Cardiac muscle cell (in vitro differentiated cells and primary cell): ENCODE measurements at regions not wholly inside any gene's neighbourhood (a gene's known extent, or its start where the extent isn't known, plus 50 kb on each side); places are given as distances from the start of the nearest gene placed in this dataset.

Experiments used
- DNase-seq, 2 donors: peaks; one replicate each; pipeline versions ENCODE4 v3.0.0 to v3.0.0-alpha.2; 2010 to 2017; ENCODE audit warnings: low read depth in 1 of 2, low spot score in 1 of 2
- H3K27ac ChIP-seq: fragments of 200-600 bp; sonication (generic); 2 replicates; pipeline ENCODE4 v1.5.1; 2016
- H3K27me3 ChIP-seq: fragments of 200-600 bp; sonication (generic); 2 replicates; pipeline ENCODE4 v1.6.0; 2016; ENCODE audit warnings: control low read depth
- H3K36me3 ChIP-seq: fragments of 200-600 bp; sonication (generic); 2 replicates; pipeline ENCODE4 v1.5.1; 2016; ENCODE audit warnings: control low read depth
- H3K4me1 ChIP-seq: fragments of 200-600 bp; sonication (generic); 2 replicates; pipeline ENCODE4 v1.8.1; 2017; ENCODE audit warnings: low read depth, mild to moderate bottlenecking, mixed run types
- H3K4me3 ChIP-seq: fragments of 200-600 bp; sonication (generic); 2 replicates; pipeline ENCODE4 v1.5.1; 2016; ENCODE audit warnings: mild to moderate bottlenecking
- H3K9me3 ChIP-seq: fragments of 200-600 bp; sonication (generic); 2 replicates; pipeline ENCODE4 v1.5.1; 2017; ENCODE audit warnings: low read depth, mild to moderate bottlenecking, control low read depth
- TF ChIP-seq, protein P1 (sequence below): IDR thresholded peaks from 2 replicates; pipeline ENCODE4 v1.5.1; 2012; ENCODE audit warnings: low read depth, mild to moderate bottlenecking, low read length

DNA sequence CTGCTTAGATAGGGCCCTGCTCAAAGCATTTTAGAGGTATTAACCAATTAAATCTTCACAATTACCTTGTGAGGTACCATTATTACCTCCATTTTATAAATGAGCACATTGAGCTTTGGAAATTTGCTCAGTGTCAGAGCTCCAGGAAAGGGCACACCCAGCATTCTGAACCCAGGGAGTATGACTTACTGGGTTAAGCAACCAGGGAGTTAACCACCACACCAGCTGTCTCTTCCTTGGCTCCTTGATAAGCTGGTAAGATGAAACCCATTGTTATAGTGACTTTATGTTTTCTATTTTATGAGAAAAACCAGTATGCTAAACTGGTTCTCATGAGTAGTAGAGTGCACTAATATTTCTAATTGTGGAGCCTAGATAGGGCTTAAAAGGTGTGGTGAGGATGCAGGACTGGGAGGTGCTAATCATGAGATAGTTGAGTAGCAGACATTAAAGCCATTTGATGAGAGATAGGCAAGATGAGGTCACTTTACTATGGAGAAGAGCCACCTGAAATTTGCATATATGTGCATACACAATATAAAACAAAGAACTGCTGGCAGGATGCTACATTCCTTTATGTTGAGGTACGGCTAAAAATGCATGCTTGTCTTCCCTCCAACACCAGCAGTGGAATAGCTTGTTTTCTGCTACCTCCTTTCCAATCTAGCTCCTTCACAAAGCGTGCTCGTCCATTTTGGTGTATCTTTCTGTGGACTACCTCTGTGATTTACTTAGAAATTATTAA, 556.1 kb downstream of the SPRY1 start:
- no peak overlapping the region for H3K27ac ChIP-seq
- H3K4me1 ChIP-seq, result no peaks in the 10 kb centered on the region
- peak in 1 of 2 donors; percentile 53 for DNase-seq
- TF ChIP-seq, protein P1, sequence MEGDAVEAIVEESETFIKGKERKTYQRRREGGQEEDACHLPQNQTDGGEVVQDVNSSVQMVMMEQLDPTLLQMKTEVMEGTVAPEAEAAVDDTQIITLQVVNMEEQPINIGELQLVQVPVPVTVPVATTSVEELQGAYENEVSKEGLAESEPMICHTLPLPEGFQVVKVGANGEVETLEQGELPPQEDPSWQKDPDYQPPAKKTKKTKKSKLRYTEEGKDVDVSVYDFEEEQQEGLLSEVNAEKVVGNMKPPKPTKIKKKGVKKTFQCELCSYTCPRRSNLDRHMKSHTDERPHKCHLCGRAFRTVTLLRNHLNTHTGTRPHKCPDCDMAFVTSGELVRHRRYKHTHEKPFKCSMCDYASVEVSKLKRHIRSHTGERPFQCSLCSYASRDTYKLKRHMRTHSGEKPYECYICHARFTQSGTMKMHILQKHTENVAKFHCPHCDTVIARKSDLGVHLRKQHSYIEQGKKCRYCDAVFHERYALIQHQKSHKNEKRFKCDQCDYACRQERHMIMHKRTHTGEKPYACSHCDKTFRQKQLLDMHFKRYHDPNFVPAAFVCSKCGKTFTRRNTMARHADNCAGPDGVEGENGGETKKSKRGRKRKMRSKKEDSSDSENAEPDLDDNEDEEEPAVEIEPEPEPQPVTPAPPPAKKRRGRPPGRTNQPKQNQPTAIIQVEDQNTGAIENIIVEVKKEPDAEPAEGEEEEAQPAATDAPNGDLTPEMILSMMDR, result no peak
- H3K4me3 ChIP-seq, result no peak overlapping the region
- H3K9me3 ChIP-seq, result no peaks in the 10 kb centered on the region
- H3K27me3 ChIP-seq, result no peaks in the 10 kb centered on the region
- H3K36me3 ChIP-seq, result no peaks in the 10 kb centered on the region

DNA sequence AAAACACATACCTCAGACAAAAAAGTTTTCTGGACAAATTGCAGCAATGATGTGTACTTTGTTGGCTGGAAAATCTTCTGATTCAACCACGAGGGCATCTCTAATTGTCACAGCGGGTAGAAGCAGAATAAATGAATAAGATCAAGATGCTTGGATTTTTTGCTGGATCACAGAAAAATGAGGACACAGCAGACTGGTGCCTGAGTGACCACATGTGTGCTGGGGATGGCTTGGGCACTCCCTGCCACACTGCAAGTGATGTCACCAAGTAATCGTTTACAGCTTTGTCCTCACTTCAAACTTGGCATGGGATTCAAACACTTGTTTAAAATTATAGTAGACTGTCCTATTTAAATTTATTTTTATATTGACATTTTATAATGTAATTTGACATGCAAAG, 557.0 kb downstream of the SPRY1 start:
- H3K4me3 ChIP-seq, result no peak overlapping the region
- no peak overlapping the region for H3K27ac ChIP-seq
- H3K27me3 ChIP-seq, result no peaks in the 10 kb centered on the region
- H3K36me3 ChIP-seq, result no peaks in the 10 kb centered on the region
- no peaks in the 10 kb centered on the region for H3K4me1 ChIP-seq
- no peak for DNase-seq
- TF ChIP-seq, protein P1, result no peak
- no peaks in the 10 kb centered on the region for H3K9me3 ChIP-seq

DNA sequence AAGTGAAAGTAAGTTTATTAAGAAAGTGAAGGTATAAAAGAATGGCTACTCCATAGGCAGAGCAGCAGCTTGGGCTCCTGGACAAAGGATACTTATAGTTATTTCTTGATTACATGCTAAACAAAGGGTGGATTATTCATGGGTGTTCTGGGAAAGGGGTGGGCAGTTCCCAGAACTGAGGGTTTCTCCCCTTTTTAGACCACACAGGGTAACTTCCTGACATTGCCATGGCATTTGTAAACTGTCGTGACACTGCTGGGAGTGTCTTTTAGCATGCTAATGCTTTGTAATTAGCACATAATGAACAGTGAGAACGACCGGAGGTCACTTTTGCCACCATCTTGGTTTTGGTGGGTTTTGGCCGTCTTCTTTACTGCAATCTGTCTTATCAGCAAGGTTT, 557.6 kb downstream of the SPRY1 start:
- no peaks in the 10 kb centered on the region for H3K36me3 ChIP-seq
- DNase-seq, result no peak
- no peak overlapping the region for H3K27ac ChIP-seq

DNA sequence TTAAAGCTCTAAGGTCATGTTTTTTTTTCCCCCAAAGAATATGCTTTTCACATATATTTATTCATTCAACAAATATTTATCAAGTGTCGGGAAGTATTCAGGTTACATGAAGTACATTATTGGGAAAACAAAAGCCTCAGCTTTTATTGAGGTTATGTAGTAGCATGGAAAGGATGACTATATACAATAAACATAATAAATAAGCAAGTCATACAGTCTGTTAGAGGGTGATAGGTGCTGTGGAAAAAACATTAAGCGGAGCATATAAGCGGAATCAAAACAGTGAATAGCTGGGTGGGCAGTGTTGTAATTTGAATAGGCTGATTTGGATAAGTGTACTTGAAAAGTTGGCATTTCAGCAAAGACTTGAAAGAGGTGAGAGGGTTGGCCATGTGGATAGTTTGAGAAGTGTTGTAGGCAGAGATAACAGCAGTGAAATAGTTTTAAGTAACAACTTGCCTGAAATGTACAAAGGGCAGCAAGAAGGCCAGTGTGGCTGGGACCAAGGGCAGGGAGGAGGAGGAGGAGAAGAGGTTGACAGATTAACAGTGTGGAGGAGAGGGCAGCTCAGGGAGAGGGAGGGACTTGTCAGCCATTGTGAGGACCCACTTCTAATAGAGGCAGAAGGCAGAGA, 558.7 kb downstream of the SPRY1 start:
- DNase-seq, result peak in 1 of 2 donors; percentile 28
- no peaks in the 10 kb centered on the region for H3K27me3 ChIP-seq
- TF ChIP-seq, protein P1, result no peak
- no peak overlapping the region for H3K4me3 ChIP-seq
- H3K4me1 ChIP-seq, result no peaks in the 10 kb centered on the region
- H3K36me3 ChIP-seq, result no peaks in the 10 kb centered on the region
- no peak overlapping the region for H3K27ac ChIP-seq
- no peaks in the 10 kb centered on the region for H3K9me3 ChIP-seq

More for the DNA sequence above, 557.6 kb downstream of the SPRY1 start:
- Histone ChIP-seq H3K4me1 (no peaks in the 10 kb centered on the region), H3K9me3 (no peaks in the 10 kb centered on the region), H3K27me3 (no peaks in the 10 kb centered on the region), H3K4me3 (no peak overlapping the region)
- TF ChIP-seq, protein P1, result no peak

DNA sequence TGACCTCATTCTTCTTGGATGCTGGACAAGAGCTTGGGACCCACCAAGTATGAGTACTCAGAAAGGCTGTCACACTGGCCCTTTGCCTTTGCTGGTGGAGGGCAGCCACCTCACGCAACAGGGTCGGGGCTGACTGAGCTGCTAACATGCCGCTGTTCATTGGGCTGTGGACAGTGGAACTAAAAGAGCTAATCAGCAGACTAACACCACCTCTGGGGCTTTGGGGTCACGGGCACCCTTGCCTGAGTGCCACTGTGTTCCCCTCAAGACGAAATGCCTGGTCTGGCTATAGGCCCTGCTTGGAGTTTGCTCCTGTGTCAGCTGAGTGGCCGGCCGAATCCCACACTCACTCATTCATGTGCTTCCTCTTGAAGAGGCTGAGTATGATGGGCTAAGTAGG, 559.6 kb downstream of the SPRY1 start:
- TF ChIP-seq, protein P1, result no peak
- no peak for DNase-seq
- Histone ChIP-seq H3K36me3 (no peaks in the 10 kb centered on the region), H3K9me3 (no peaks in the 10 kb centered on the region), H3K27me3 (no peaks in the 10 kb centered on the region), H3K4me3 (no peak overlapping the region), H3K27ac (no peak overlapping the region), H3K4me1 (no peaks in the 10 kb centered on the region)
